OCI-LY7 (cell line): ENCODE measurements at regions not wholly inside any gene's neighbourhood (a gene's known extent, or its start where the extent isn't known, plus 50 kb on each side); places are given as distances from the start of the nearest gene placed in this dataset.

Source experiments
- EZH2phosphoT487 ChIP-seq: fragments of 200-600 bp; sonication (generic); IDR thresholded peaks from 2 replicates; pipeline ENCODE4 v1.6.1; 2018; ENCODE audit warnings: low read depth, borderline replicate concordance, mild to moderate bottlenecking, mixed run types, antibody characterized with exemption, low read length, moderate library complexity, mixed read lengths
- TF ChIP-seq, protein P1 (sequence below): fragments of 200-600 bp; sonication (generic); conservative IDR thresholded peaks from 2 replicates; pipeline ENCODE4 v1.5.1; 2014; ENCODE audit warnings: mild to moderate bottlenecking, antibody characterized with exemption, low read length, moderate library complexity, mixed read lengths

GRCh38 chr3:74053970-74054516 lies 429.3 kb upstream of the PDZRN3 start:
- TF ChIP-seq, protein P1, sequence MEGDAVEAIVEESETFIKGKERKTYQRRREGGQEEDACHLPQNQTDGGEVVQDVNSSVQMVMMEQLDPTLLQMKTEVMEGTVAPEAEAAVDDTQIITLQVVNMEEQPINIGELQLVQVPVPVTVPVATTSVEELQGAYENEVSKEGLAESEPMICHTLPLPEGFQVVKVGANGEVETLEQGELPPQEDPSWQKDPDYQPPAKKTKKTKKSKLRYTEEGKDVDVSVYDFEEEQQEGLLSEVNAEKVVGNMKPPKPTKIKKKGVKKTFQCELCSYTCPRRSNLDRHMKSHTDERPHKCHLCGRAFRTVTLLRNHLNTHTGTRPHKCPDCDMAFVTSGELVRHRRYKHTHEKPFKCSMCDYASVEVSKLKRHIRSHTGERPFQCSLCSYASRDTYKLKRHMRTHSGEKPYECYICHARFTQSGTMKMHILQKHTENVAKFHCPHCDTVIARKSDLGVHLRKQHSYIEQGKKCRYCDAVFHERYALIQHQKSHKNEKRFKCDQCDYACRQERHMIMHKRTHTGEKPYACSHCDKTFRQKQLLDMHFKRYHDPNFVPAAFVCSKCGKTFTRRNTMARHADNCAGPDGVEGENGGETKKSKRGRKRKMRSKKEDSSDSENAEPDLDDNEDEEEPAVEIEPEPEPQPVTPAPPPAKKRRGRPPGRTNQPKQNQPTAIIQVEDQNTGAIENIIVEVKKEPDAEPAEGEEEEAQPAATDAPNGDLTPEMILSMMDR: no peak
- no peak for TF ChIP-seq EZH2phosphoT487
